22Rv1 (cell line): ENCODE measurements at regions not wholly inside any gene's neighbourhood (a gene's known extent, or its start where the extent isn't known, plus 50 kb on each side); places are given as distances from the start of the nearest gene placed in this dataset.

ENCODE experiments used
- H3K27ac ChIP-seq: fragments of 450-650 bp; 2 replicates; pipeline ENCODE4 v1.5.1; 2017
- CTCF ChIP-seq: fragments of 450-650 bp; IDR thresholded peaks from 2 replicates; pipeline ENCODE4 v1.5.1; 2017; ENCODE audit warnings: mild to moderate bottlenecking
- ZFX ChIP-seq: fragments of 450-650 bp; IDR thresholded peaks from 2 replicates; pipeline ENCODE4 v1.6.1; 2017; ENCODE audit warnings: antibody characterized with exemption, borderline replicate concordance

- no peak overlapping the region for H3K27ac ChIP-seq
- TF ChIP-seq CTCF (no peak), ZFX (no peak)
Observed at GRCh38 chr2:58860586-58860985, 619.5 kb upstream of the FANCL start.

- no peak overlapping the region for H3K27ac ChIP-seq
- TF ChIP-seq CTCF: no peak
- no peak for TF ChIP-seq ZFX
Observed at GRCh38 chr2:58856100-58856499, 615.0 kb upstream of the FANCL start.

GRCh38 chr2:58853420-58853819 is 612.3 kb upstream of the FANCL start:
- H3K27ac ChIP-seq: no peak overlapping the region
- TF ChIP-seq CTCF: no peak
- no peak for TF ChIP-seq ZFX

GRCh38 chr2:58852905-58853304 is 611.8 kb upstream of the FANCL start:
- TF ChIP-seq ZFX: no peak
- no peak for TF ChIP-seq CTCF
- H3K27ac ChIP-seq: no peak overlapping the region

GRCh38 chr2:58852243-58852642 is 611.1 kb upstream of the FANCL start:
- H3K27ac ChIP-seq: no peak overlapping the region
- TF ChIP-seq CTCF: no peak
- TF ChIP-seq ZFX: no peak

GRCh38 chr2:58851598-58851997 is 610.5 kb upstream of the FANCL start:
- TF ChIP-seq ZFX (no peak), CTCF (no peak)
- no peak overlapping the region for H3K27ac ChIP-seq

- H3K27ac ChIP-seq: no peak overlapping the region
- TF ChIP-seq CTCF: no peak
- TF ChIP-seq ZFX: no peak
Observed at GRCh38 chr2:58845011-58845410, 603.9 kb upstream of the FANCL start.
